ENCODE measurements at regions not wholly inside any gene's neighbourhood (a gene's known extent, or its start where the extent isn't known, plus 50 kb on each side); places are given as distances from the start of the nearest gene placed in this dataset.

GRCh38 chr21:16992448-16992847, 520.4 kb upstream of the CXADR start:
- TF ChIP-seq CTCF (IDR thresholded peaks at IDR 0.05; ENCODE audit: unreplicated experiment), result no peak
- no peaks in the 10 kb centered on the region for H3K36me3 Mint-ChIP-seq (ENCODE audit: insufficient read depth, unreplicated experiment)
- intact Hi-C loops (cut with micrococcal nuclease; ENCODE audit: unreplicated experiment), result no loop called here
- no peak for DNase-seq
- BruUV-seq (replicated peaks), result no TSS peak
- H3K27me3 Mint-ChIP-seq (ENCODE audit: unreplicated experiment), result no peaks in the 10 kb centered on the region
- H3K4me3 Mint-ChIP-seq (ENCODE audit: low read depth, unreplicated experiment), result no peak overlapping the region
- no peak overlapping the region for H3K27ac Mint-ChIP-seq (ENCODE audit: unreplicated experiment)
- peaks cover 2% of the 10 kb centered on the region for H3K9me3 Mint-ChIP-seq (ENCODE audit: low read depth, unreplicated experiment)
- CTCF ChIA-PET, result interaction anchor here (1.1 kb wide), 1 partner anchor 151 kb away, joined by 3 read pairs; no protein-coding TSS in a partner anchor
- H3K4me1 Mint-ChIP-seq (ENCODE audit: low read depth, unreplicated experiment), result no peaks in the 10 kb centered on the region

DNA sequence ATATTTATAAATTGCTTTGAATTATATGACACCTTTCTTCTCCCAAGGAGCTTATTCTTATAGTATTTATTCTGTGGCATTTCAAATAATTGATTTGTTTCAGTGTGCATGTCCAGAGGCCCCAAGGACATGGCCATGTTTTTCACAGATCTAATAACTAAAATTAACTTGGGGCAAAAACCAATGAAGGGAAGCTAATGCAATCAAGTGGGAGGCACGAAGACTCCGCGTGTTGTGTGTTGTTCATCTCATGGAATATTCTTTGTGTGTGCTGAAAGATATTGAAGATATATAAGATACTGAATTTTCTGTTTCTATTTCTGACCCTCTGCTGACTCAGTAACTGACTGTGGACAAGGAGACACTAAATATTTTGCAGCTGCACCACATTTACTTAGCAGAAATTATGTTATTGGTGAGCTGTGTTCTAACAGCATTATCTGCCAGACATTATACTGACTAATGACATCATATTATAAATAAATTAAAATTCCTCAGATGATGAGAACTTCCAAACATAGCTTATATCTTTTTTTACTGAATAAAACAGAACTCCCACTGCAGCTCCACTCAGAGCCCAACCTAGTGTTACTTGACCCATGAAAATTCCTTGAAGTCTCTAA, 519.3 kb upstream of the CXADR start:
- H3K9me3 Mint-ChIP-seq (ENCODE audit: low read depth, unreplicated experiment), result peaks cover 2% of the 10 kb centered on the region
- CTCF ChIA-PET, result no interaction called here
- H3K4me1 Mint-ChIP-seq (ENCODE audit: low read depth, unreplicated experiment), result no peaks in the 10 kb centered on the region
- BruUV-seq (replicated peaks), result no TSS peak
- no peak overlapping the region for H3K4me3 Mint-ChIP-seq (ENCODE audit: low read depth, unreplicated experiment)
- no peak overlapping the region for H3K27ac Mint-ChIP-seq (ENCODE audit: unreplicated experiment)
- no peaks in the 10 kb centered on the region for H3K36me3 Mint-ChIP-seq (ENCODE audit: insufficient read depth, unreplicated experiment)
- no peaks in the 10 kb centered on the region for H3K27me3 Mint-ChIP-seq (ENCODE audit: unreplicated experiment)
- intact Hi-C loops (cut with micrococcal nuclease; ENCODE audit: unreplicated experiment), result no loop called here
- TF ChIP-seq CTCF (IDR thresholded peaks at IDR 0.05; ENCODE audit: unreplicated experiment), result no peak
- no peak for DNase-seq

DNA sequence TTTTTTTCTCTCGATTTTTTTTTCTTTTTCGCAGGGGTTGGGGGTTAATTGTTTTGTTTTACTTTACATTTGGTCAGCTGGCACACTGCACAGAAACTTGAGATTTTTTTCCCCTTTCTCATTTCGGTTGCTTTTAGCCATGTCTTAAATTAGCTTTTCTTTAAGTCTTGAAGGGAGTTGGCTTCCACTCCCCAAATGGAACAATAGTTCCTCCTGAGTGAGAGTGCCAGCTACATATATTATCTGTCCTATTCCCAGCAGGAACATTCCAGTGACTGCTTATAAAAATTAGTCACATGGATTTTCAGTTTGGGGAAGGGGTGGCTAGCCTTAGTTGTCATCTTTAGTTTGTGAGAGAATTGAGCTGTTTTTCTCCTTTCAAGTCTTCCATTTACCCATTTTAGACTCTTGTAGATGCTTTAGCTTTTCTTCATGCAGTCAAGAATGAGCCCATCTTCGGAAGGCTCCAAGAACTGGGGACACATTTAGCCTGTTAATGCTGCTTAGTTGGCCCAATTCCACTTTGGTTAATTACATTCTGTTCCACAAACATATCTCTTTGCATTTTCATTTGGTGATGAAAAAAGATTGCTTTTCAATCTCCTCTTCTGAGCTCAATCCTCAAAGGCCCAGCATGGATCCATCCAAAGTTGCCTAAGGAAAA, 510.1 kb upstream of the CXADR start:
- Mint-ChIP-seq H3K9me3 (ENCODE audit: low read depth, unreplicated experiment) (peaks cover 5% of the 10 kb centered on the region), H3K4me1 (ENCODE audit: low read depth, unreplicated experiment) (no peaks in the 10 kb centered on the region), H3K27me3 (ENCODE audit: unreplicated experiment) (no peaks in the 10 kb centered on the region), H3K27ac (ENCODE audit: unreplicated experiment) (no peak overlapping the region), H3K4me3 (ENCODE audit: low read depth, unreplicated experiment) (no peak overlapping the region), H3K36me3 (ENCODE audit: insufficient read depth, unreplicated experiment) (no peaks in the 10 kb centered on the region)
- no peak for DNase-seq
- TF ChIP-seq CTCF (IDR thresholded peaks at IDR 0.05; ENCODE audit: unreplicated experiment), result no peak
- CTCF ChIA-PET, result no interaction called here
- BruUV-seq (replicated peaks), result no TSS peak
- intact Hi-C loops (cut with micrococcal nuclease; ENCODE audit: unreplicated experiment), result no loop called here

DNA sequence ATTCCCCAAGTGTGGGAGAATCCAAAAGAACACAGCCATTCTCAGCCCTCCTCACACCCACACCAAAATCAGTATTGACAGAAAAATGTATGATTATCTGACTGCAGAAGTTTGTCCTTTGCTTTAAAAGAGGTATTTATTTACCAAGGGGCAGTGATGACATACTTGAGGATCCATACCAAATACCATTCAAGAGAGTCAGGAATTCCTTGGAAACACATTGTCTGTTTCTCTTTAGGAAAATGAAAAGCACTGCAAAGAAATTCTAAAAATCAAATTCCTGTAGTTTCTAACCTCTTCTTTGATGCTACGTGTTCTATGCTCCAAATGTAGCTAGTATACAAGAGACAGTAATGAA, 509.6 kb upstream of the CXADR start:
- H3K4me1 Mint-ChIP-seq (ENCODE audit: low read depth, unreplicated experiment), result no peaks in the 10 kb centered on the region
- intact Hi-C loops (cut with micrococcal nuclease; ENCODE audit: unreplicated experiment), result no loop called here
- no peaks in the 10 kb centered on the region for H3K27me3 Mint-ChIP-seq (ENCODE audit: unreplicated experiment)
- no peak for TF ChIP-seq CTCF (IDR thresholded peaks at IDR 0.05; ENCODE audit: unreplicated experiment)
- CTCF ChIA-PET, result no interaction called here
- no peak overlapping the region for H3K4me3 Mint-ChIP-seq (ENCODE audit: low read depth, unreplicated experiment)
- BruUV-seq (replicated peaks), result no TSS peak
- no peak for DNase-seq
- H3K27ac Mint-ChIP-seq (ENCODE audit: unreplicated experiment), result no peak overlapping the region
- no peaks in the 10 kb centered on the region for H3K36me3 Mint-ChIP-seq (ENCODE audit: insufficient read depth, unreplicated experiment)
- peaks cover 5% of the 10 kb centered on the region for H3K9me3 Mint-ChIP-seq (ENCODE audit: low read depth, unreplicated experiment)
